ENCODE measurements at regions not wholly inside any gene's neighbourhood (a gene's known extent, or its start where the extent isn't known, plus 50 kb on each side); places are given as distances from the start of the nearest gene placed in this dataset.

DNA sequence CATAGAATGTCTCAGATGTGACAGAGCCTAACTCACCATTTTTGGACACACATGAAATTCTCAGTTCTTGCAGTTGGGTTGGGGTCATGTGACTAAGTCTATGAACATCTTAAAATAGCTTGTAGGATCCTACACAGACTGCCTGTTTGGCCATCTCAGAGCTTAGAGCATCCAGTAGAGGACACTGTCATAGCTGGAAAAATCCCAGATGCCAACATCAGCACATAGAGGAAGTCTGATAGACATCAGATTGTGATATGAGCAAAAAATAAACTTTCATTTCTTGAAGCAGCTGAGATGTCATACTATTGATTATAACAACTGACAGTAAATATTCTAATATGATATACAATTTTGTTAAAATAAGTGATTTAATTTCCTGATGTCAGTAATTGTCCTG, 207.1 kb downstream of the TRAM1L1 start:
- no peak for DNase-seq (ENCODE audit: low spot score)

DNA sequence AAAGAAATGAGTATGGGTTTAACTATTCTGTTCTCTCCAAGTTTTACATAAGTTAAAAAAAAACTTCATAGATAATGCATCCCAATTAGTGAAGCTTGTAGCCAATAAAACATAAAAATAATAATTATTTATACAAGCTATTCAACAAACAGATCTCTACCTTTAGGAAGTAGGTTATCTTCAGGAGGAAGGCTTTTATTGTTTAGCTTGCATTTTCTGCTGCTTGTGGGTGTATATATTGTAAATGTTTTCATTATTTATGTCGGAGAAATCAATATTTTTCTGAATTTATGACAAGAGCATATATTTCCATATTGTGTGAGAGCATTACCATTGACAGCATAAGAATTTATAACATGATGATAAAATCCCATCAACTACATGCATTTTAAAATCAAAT, 208.3 kb downstream of the TRAM1L1 start:
- in situ Hi-C loops (cut with HindIII; ENCODE audit: low sequenced_read_pairs) = no loop called here
- DNase-seq (ENCODE audit: low spot score) = no peak

More for the DNA sequence above, 207.1 kb downstream of the TRAM1L1 start:
- in situ Hi-C loops (cut with HindIII; ENCODE audit: low sequenced_read_pairs) = no loop called here

DNA sequence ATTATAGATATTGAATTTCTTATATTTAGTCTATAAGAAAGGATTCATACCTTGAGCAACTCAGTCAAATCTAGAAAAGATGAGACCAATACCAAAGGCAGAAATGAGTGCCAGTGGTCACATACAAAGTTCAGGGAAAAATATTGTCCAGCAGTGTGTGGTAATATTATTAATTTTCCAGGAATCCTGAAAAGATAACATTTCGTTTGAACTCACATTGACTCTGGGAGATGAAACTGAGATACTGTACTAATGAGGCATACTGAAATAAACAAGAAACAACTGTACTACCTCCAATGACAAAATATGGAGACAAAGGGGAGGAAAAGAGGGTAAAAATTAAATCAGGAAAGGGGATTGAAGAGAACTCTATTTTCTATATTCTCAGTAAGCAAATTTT, 212.4 kb downstream of the TRAM1L1 start:
- in situ Hi-C loops (cut with HindIII; ENCODE audit: low sequenced_read_pairs) = no loop called here
- no peak for DNase-seq (ENCODE audit: low spot score)

DNA sequence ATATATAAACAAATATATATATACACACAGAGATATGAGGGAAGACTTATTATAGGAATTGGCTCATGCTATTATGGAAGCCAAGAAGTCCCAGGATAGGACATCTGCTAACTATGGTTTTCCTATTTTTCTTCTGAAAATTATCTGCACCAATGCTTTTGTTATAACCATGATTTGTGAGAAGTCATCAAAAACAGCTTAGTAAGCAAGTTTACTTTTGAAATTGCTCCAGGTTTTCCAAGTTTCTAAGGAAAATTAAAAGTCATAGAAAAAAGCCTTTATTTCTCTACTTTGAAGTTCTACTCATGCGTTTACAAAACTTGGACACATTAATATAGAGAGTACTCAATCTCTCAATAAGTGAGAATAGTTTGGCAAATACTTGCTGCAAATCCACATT, 213.1 kb downstream of the TRAM1L1 start:
- in situ Hi-C loops (cut with HindIII; ENCODE audit: low sequenced_read_pairs) = no loop called here
- DNase-seq (ENCODE audit: low spot score) = no peak

DNA sequence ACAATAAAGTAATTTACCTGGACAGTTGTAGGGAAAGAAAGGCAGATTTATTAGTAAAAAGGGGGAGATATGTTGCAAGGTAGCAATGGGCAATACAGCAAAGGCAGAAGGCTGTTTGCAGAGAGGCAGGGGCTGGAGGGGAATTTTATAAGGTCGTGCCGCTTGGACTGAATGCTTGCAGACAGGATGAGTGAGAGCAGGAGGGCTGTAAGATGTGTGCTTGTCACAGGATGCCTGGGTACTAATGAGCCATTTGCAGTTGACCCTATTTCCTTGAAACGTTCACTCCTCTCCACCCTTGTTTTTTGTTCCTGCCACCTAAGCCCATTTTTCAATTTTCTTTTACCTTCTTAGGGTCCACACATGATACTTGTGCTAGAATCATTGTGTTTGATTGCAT, 214.7 kb downstream of the TRAM1L1 start:
- DNase-seq (ENCODE audit: low spot score) = no peak
- in situ Hi-C loops (cut with HindIII; ENCODE audit: low sequenced_read_pairs) = no loop called here

DNA sequence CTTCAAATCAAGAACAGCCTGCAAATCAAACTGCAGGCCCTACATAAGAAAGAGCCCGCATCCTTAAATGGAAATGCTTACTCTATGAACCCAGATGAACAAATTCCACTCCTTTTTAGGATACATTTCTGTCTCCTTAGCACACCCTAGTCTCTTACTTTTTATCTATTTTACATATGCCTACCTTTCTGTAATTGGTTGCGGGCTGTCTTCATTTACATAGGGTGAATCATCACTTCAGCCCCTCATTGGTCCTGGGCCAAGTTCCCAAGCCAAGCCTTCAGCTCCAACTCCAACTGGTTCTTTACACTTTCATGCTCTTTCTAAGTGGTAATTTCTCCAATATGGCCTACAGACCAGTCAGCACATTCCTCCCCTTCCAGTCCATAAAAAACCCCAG, 219.3 kb downstream of the TRAM1L1 start:
- in situ Hi-C loops (cut with HindIII; ENCODE audit: low sequenced_read_pairs) = no loop called here
- DNase-seq (ENCODE audit: low spot score) = no peak

DNA sequence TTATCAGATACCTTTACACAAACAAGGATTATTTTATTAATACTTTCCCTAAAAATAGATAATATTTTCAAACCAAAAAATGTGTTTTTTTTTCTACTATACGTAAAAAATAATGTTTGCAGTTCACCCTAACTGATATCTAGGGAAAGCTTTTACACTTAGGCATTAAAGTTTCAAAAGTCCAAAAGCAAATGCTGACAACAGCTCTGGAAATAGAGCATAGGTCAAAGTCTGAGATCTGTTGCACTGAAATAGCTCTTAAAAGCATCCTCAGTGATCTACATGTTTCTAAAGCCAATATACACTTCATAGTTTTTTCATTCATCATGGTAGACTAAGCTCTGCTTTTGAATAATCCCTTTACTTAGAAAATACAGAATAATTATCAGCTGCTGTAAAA, 222.8 kb downstream of the TRAM1L1 start:
- in situ Hi-C loops (cut with HindIII; ENCODE audit: low sequenced_read_pairs) = no loop called here
- DNase-seq (ENCODE audit: low spot score) = no peak

DNA sequence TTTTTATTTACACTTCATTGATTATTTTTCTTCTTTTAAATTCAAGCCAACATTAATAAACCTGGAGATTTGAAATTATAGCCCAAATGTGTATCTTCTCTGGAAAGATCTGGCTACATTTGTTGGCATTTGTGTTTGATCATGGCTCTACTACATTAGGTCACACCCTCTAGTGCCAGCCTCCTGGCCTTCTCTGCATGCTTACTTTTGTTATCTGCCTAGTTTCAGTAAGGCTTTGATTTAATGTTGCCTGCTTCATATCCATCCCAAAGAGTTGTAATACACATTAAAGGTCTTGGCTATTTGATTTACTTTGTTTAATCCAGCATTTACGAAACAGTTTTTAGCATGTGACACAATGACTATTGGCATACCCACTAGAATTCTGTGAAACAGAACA, 224.5 kb downstream of the TRAM1L1 start:
- no peak for DNase-seq (ENCODE audit: low spot score)
- in situ Hi-C loops (cut with HindIII; ENCODE audit: low sequenced_read_pairs) = no loop called here

DNA sequence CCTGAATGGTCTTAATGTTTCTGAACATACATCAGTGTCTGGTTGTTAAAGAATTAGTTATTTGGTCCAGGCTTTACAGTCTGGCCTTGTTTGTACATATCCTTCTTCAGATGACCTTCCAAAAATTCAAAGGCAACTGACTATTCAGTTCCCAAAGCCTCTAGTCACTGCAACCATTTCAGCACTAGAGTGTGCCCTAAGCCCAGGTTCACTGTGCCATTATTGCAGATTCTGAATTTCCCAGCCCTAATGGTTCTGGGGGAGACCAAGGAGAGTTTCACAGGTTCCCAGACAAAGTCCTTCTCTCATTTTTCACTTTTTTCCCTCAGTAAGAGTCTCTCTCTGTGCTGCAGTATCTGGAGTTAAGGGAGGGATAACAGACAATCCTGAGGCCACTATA, 235.8 kb downstream of the TRAM1L1 start:
- DNase-seq (ENCODE audit: low spot score) = no peak
- in situ Hi-C loops (cut with HindIII; ENCODE audit: low sequenced_read_pairs) = no loop called here

DNA sequence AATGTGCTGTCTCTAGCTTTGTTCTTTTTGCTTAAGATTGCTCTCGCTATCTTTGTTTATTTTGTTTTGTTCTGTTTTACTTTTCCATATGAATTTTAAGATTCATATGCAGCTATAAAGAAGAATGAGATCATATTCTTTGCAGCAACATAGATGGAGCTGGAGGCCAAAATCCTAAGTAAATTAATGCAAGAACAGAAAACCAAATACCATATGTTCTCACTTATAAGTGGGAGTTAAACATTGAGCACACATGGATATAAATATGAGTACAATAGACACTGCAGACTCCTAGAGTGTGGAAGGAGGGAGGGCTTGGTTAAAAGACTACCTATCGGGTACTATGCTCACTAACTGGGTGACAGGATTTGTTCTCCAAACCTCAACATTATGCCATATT, 237.8 kb downstream of the TRAM1L1 start:
- in situ Hi-C loops (cut with HindIII; ENCODE audit: low sequenced_read_pairs) = no loop called here
- DNase-seq (ENCODE audit: low spot score) = no peak

DNA sequence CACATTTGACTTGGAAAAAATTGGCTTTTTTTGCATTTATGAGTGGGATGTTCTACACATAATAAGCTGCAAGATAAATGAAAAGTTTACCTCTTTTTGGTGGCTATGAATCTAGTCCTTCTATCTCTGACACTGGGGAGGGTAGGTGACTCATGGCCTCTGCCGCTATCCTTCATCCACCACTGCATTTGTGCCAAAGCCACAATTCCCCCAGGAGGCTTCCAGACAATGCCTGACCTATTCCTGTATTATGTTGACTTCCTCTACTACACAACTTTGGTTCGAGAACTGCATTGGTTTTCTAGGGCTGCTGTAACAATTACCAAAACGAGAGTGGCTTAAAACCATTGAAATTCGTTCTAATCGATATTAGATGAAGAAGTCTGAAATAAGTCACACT, 245.6 kb downstream of the TRAM1L1 start:
- DNase-seq (ENCODE audit: low spot score) = peak; percentile 12
- in situ Hi-C loops (cut with HindIII; ENCODE audit: low sequenced_read_pairs) = no loop called here

DNA sequence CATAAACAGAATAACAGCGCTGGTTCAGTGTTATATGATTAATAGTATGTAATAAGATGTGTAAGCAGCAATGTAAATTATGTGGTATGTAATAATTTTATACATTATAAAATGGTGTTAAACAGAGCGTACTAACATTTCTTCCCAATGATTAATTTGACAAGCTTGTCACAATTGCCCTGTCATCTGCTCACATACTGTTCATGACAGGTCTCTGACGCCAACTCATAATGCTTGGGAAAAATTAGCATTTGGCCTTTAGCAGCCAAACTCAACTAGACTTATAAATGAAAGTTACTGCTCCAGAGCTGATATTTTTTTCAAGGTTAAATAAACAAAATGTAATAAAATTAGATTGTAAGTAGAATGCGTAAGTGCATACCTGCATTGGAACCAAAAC, 246.8 kb downstream of the TRAM1L1 start:
- in situ Hi-C loops (cut with HindIII; ENCODE audit: low sequenced_read_pairs) = no loop called here
- peak; percentile 25 for DNase-seq (ENCODE audit: low spot score)

DNA sequence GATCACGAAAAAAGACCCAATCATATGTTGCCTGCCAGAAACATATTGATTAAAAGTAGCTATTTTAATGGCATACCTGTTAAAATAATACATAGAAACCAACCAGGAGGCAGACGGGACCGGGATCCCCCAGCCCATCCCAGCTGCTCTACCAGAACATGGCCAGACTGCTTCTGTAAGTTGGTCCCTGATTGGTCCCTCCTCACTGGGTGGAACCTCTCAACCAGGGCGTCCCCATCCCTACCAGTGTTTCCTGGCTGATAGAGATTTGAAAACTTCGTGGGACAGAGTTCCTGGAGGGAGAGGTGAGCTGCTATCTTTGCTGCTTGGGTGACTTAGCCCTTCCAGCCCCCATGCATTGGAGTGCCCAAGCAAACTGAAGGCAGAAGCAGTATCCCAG, 256.2 kb downstream of the TRAM1L1 start:
- no peak for DNase-seq (ENCODE audit: low spot score)
- in situ Hi-C loops (cut with HindIII; ENCODE audit: low sequenced_read_pairs) = no loop called here

DNA sequence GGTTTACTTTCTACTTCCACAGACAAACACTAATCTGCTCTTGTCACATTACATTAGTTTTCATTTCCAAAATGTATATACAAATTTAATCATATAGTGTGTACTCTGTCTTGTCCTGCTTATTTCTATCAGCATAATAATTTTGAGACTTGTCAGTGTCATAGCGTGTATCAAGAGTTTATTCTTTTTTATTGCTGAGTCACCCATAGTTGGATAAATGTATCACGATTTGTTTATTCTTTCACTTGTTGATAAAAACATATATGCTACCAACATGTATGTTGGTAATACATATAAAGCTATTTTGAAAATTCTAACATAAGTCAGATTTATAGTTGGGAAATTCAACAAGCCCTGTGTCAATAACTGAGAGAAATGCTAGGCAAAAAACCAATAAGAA, 261.2 kb downstream of the TRAM1L1 start:
- DNase-seq (ENCODE audit: low spot score) = no peak
- in situ Hi-C loops (cut with HindIII; ENCODE audit: low sequenced_read_pairs) = no loop called here

DNA sequence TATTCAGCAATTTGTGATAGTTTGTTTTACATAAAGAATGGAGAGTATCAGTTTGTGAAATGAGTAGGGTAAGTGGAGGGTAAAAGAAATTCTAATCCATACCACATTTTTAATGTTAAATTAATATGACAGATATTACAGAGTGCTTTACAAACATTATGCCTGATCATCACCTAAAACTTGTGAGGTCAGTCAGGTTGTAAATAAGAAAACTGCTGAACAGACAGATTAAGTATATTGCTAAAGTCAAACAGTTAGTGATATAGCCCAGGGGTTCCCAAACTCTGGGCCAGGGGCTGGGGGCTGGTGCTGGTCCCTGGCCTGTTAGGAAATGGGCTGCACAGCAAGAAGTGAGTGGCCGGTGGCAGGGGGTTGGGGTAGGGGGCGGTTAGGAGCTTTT, 273.6 kb downstream of the TRAM1L1 start:
- in situ Hi-C loops (cut with HindIII; ENCODE audit: low sequenced_read_pairs) = no loop called here
- no peak for DNase-seq (ENCODE audit: low spot score)

DNA sequence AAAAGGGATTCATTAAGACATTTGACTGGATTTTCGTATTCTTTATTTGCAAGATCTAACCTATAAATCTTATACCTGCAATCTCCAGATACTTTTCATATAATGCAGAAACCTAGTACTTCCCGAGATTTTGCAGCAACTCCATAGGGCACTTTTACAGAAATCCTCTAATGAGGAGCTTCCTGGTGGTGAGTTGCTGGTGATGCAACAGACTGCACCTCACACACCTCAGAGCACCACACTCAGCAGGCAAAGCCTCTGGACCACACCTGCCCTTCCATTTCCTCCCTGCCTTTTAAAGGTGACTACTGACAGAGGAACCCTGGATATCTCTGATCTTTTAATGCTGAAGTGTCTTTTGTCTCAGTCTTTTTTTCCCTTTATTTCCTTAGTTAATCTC, 289.4 kb downstream of the TRAM1L1 start:
- in situ Hi-C loops (cut with HindIII; ENCODE audit: low sequenced_read_pairs) = no loop called here
- no peak for DNase-seq (ENCODE audit: low spot score)

DNA sequence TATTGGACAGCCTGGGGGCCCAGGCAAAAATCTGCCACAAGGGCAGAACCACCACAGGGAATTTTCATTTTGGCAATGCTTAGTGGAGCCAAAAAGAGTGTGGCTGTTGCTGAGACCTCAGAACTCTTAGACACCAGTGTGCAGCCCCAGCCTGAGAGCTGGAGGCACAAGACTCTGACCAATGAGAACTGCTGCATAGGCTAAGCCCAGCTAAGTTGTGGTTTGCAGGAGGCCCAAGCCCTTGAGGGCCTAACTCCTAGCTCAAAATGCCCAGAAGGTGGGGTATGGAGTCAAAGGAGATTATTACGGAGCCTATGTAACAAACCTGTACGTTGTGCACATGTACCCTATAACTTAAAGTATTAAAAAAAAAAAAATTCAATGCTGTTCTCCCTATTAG, 296.7 kb downstream of the TRAM1L1 start:
- in situ Hi-C loops (cut with HindIII; ENCODE audit: low sequenced_read_pairs) = no loop called here
- no peak for DNase-seq (ENCODE audit: low spot score)

DNA sequence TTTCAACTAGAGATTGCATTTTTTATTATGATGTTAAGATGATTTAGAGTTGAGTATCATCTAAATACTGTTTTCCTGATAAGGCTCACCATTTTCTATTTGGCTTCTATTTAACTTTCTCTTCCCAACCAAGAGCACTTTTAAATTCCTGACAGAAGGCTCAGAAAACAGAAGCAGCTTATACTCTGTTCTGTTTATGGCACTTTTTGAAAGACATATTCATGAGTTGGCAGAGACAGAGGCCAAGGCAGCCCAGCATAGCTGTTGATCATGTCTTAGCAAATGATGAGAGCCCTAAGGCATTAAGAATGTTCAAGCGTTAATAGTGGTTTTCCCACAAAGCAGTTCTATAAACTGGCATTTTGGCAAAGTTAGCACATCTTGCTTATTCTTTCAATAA, 330.3 kb downstream of the TRAM1L1 start:
- in situ Hi-C loops (cut with HindIII; ENCODE audit: low sequenced_read_pairs) = no loop called here
- no peak for DNase-seq (ENCODE audit: low spot score)

DNA sequence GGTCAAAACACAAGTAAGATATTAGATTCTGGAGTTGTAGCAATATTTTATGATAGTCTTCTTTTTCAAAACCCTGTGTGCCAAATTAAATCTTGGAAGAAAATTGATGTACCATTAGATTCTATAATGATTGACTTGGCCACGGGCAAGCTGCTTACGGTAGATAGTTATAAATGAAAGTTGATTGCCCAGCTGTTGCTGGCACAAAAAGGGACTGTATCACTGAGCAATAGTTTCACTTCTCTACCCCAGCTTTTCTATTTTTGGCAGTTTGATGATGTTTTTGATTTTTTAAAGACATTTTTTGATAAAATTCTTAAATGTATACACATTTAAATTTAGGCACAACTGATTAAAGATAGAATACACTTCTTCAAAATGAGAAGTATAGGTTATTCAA, 333.3 kb downstream of the TRAM1L1 start:
- in situ Hi-C loops (cut with HindIII; ENCODE audit: low sequenced_read_pairs) = no loop called here
- DNase-seq (ENCODE audit: low spot score) = no peak

DNA sequence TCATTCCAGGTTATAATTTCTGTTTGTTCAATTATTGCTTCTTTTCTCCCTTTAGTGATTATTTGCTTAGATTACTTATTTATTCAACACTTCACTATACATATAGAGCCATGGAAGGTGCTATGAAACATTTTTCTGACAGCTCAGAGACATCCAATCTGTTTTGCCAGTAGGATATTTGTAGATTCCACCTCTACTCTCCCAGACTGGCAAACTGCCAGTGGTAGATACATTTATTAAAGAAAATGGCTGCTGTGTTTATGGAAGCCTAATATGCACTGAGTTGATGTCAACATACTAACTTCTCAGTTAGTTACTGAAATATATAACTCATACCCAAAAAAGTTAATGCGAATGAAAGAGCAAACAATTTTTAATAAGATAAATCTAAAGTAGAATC, 348.6 kb downstream of the TRAM1L1 start:
- in situ Hi-C loops (cut with HindIII; ENCODE audit: low sequenced_read_pairs) = no loop called here

DNA sequence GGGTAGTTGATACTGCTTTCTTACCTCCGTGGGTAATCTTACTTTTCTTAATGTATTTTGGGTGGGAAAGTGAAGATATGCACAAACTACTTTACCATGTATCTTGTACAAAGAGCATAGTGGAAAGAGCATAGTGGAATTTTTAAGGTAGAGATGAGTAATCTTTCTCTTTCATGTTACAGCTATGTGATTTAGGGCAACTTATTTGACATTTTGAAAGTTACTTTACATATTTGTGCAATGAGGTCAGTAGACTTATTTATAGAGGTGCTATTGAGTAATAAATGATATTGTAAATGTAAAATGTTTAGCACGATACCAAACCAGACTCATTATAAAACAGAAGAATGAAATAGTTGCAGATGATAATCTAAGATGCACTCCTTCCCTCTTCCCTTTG, 351.2 kb downstream of the TRAM1L1 start:
- in situ Hi-C loops (cut with HindIII; ENCODE audit: low sequenced_read_pairs) = no loop called here
- DNase-seq (ENCODE audit: low spot score) = no peak

More for the DNA sequence above, 348.6 kb downstream of the TRAM1L1 start:
- DNase-seq (ENCODE audit: low spot score) = peak; percentile 54

DNA sequence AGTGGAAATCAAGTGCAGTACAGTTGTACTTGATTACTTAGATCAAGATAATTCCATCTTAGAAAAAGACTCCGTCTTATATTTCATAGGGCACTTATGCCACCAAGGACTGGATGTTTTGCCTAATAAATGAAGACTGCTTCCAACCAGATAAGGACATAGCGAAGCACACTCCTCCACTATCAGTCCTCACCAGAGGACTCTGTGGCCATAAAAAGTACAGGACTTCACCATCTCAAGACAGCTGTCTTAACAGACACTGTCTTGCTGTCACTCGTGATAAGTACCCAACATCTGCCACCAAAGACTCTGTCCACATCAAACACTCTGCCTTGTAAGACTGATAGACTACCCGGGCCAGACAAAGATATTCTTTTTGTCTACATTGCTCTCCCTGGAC, 352.0 kb downstream of the TRAM1L1 start:
- in situ Hi-C loops (cut with HindIII; ENCODE audit: low sequenced_read_pairs) = no loop called here
- no peak for DNase-seq (ENCODE audit: low spot score)
